ENCODE measurements at regions not wholly inside any gene's neighbourhood (a gene's known extent, or its start where the extent isn't known, plus 50 kb on each side); places are given as distances from the start of the nearest gene placed in this dataset.

- no peak for DNase-seq (ENCODE audit: low spot score)
- Histone ChIP-seq H3K9me3 (replicated peaks in 1 of 2; ENCODE audit: control insufficient read depth in 2 of 2, insufficient read depth in 1 of 2, low read depth in 1 of 2, low read length in 2 of 2) (peaks cover 0 to 2% of the 10 kb centered on the region in 2 donors), H4K91ac (ENCODE audit: low read depth, low read length, poor library complexity) (no peak overlapping the region), H3K9ac (ENCODE audit: low read depth, low read length, poor library complexity) (no peak overlapping the region), H3K27me3 (ENCODE audit: control insufficient read depth in 3 of 3, insufficient read depth in 3 of 3, low read depth in 1 of 3, low read length in 3 of 3) (no peaks in the 10 kb centered on the region), H2AFZ (ENCODE audit: low read length) (no peak overlapping the region), H3K27ac (replicated peaks; ENCODE audit: low read length) (no peak overlapping the region), H3K4me1 (ENCODE audit: control insufficient read depth in 2 of 2, insufficient read depth in 1 of 2, low read depth in 1 of 2, low read length in 2 of 2) (no peaks in the 10 kb centered on the region), H3K18ac (ENCODE audit: low read length) (no peak overlapping the region), H4K8ac (ENCODE audit: low read depth, low read length) (no peak overlapping the region), H2AK5ac (ENCODE audit: low read depth, low read length) (no peak overlapping the region), H2BK5ac (ENCODE audit: low read length) (no peak overlapping the region), H3K4ac (ENCODE audit: low read length) (no peak overlapping the region), H3K23ac (ENCODE audit: low read depth, low read length, poor library complexity) (no peak overlapping the region), H3K4me3 (ENCODE audit: low read length in 2 of 2) (no peak overlapping the region), H2BK15ac (ENCODE audit: low read length) (no peak overlapping the region), H2BK12ac (ENCODE audit: low read length) (no peak overlapping the region), H2BK120ac (ENCODE audit: low read depth, low read length) (no peak overlapping the region), H3K14ac (ENCODE audit: low read length) (no peak overlapping the region), H3K4me2 (ENCODE audit: insufficient read depth, low read length, poor library complexity, severe bottlenecking) (no peak overlapping the region), H3K36me3 (replicated peaks in 1 of 2; ENCODE audit: control insufficient read depth in 2 of 2, insufficient read depth in 2 of 2, low read length in 2 of 2) (no peaks in the 10 kb centered on the region), H3K79me1 (ENCODE audit: low read depth, low read length) (no peaks in the 10 kb centered on the region)
- WGBS, 2 donors (ENCODE audit: extremely low coverage in 2 of 2, insufficient read length in 2 of 2, insufficient replicate concordance in 1 of 2): no CpG with 5 or more reads among the region's 6 CpGs
Measured at GRCh38 chr20:50405915-50406609, 104.1 kb upstream of the PTPN1 start.

GRCh38 chr20:50406610-50407136, 103.5 kb upstream of the PTPN1 start:
- Histone ChIP-seq H3K14ac (ENCODE audit: low read length) (no peak overlapping the region), H2AK5ac (ENCODE audit: low read depth, low read length) (no peak overlapping the region), H3K79me1 (ENCODE audit: low read depth, low read length) (no peaks in the 10 kb centered on the region), H4K91ac (ENCODE audit: low read depth, low read length, poor library complexity) (no peak overlapping the region), H3K27me3 (ENCODE audit: control insufficient read depth in 3 of 3, insufficient read depth in 3 of 3, low read depth in 1 of 3, low read length in 3 of 3) (no peaks in the 10 kb centered on the region), H3K18ac (ENCODE audit: low read length) (no peak overlapping the region), H3K36me3 (replicated peaks in 1 of 2; ENCODE audit: control insufficient read depth in 2 of 2, insufficient read depth in 2 of 2, low read length in 2 of 2) (no peaks in the 10 kb centered on the region), H3K9me3 (replicated peaks in 1 of 2; ENCODE audit: control insufficient read depth in 2 of 2, insufficient read depth in 1 of 2, low read depth in 1 of 2, low read length in 2 of 2) (peaks cover 0 to 2% of the 10 kb centered on the region in 2 donors), H3K27ac (replicated peaks; ENCODE audit: low read length) (no peak overlapping the region), H2BK5ac (ENCODE audit: low read length) (no peak overlapping the region), H2BK15ac (ENCODE audit: low read length) (no peak overlapping the region), H2BK12ac (ENCODE audit: low read length) (no peak overlapping the region), H3K23ac (ENCODE audit: low read depth, low read length, poor library complexity) (no peak overlapping the region), H3K4me2 (ENCODE audit: insufficient read depth, low read length, poor library complexity, severe bottlenecking) (no peak overlapping the region), H3K4ac (ENCODE audit: low read length) (no peak overlapping the region), H3K4me3 (ENCODE audit: low read length in 2 of 2) (no peak overlapping the region), H2BK120ac (ENCODE audit: low read depth, low read length) (no peak overlapping the region), H4K8ac (ENCODE audit: low read depth, low read length) (no peak overlapping the region), H3K4me1 (ENCODE audit: control insufficient read depth in 2 of 2, insufficient read depth in 1 of 2, low read depth in 1 of 2, low read length in 2 of 2) (no peaks in the 10 kb centered on the region), H3K9ac (ENCODE audit: low read depth, low read length, poor library complexity) (no peak overlapping the region), H2AFZ (ENCODE audit: low read length) (no peak overlapping the region)
- no CpG with 5 or more reads among the region's 9 CpGs for WGBS, 2 donors (ENCODE audit: extremely low coverage in 2 of 2, insufficient read length in 2 of 2, insufficient replicate concordance in 1 of 2)
- no peak for DNase-seq (ENCODE audit: low spot score)

- WGBS, 2 donors (ENCODE audit: extremely low coverage in 2 of 2, insufficient read length in 2 of 2, insufficient replicate concordance in 1 of 2): no CpG with 5 or more reads among the region's 15 CpGs
- Histone ChIP-seq H2AFZ (ENCODE audit: low read length) (no peak overlapping the region), H4K8ac (ENCODE audit: low read depth, low read length) (no peak overlapping the region), H2BK15ac (ENCODE audit: low read length) (no peak overlapping the region), H3K9ac (ENCODE audit: low read depth, low read length, poor library complexity) (no peak overlapping the region), H3K9me3 (replicated peaks in 1 of 2; ENCODE audit: control insufficient read depth in 2 of 2, insufficient read depth in 1 of 2, low read depth in 1 of 2, low read length in 2 of 2) (peaks cover 0 to 2% of the 10 kb centered on the region in 2 donors), H3K4ac (ENCODE audit: low read length) (no peak overlapping the region), H3K23ac (ENCODE audit: low read depth, low read length, poor library complexity) (no peak overlapping the region), H2BK5ac (ENCODE audit: low read length) (no peak overlapping the region), H3K18ac (ENCODE audit: low read length) (no peak overlapping the region), H3K36me3 (replicated peaks in 1 of 2; ENCODE audit: control insufficient read depth in 2 of 2, insufficient read depth in 2 of 2, low read length in 2 of 2) (no peaks in the 10 kb centered on the region), H2BK120ac (ENCODE audit: low read depth, low read length) (no peak overlapping the region), H3K79me1 (ENCODE audit: low read depth, low read length) (no peaks in the 10 kb centered on the region), H3K4me3 (ENCODE audit: low read length in 2 of 2) (no peak overlapping the region), H3K4me1 (ENCODE audit: control insufficient read depth in 2 of 2, insufficient read depth in 1 of 2, low read depth in 1 of 2, low read length in 2 of 2) (peaks cover 0 to 4% of the 10 kb centered on the region in 2 donors), H3K27ac (replicated peaks; ENCODE audit: low read length) (peak overlapping the region; percentile 31), H2BK12ac (ENCODE audit: low read length) (no peak overlapping the region), H4K91ac (ENCODE audit: low read depth, low read length, poor library complexity) (no peak overlapping the region), H3K27me3 (ENCODE audit: control insufficient read depth in 3 of 3, insufficient read depth in 3 of 3, low read depth in 1 of 3, low read length in 3 of 3) (no peaks in the 10 kb centered on the region), H3K14ac (ENCODE audit: low read length) (no peak overlapping the region), H3K4me2 (ENCODE audit: insufficient read depth, low read length, poor library complexity, severe bottlenecking) (no peak overlapping the region), H2AK5ac (ENCODE audit: low read depth, low read length) (no peak overlapping the region)
- DNase-seq (ENCODE audit: low spot score): no peak
Measured at GRCh38 chr20:50408526-50409364, 101.4 kb upstream of the PTPN1 start.

- no peak overlapping the region for H3K4me3 ChIP-seq (ENCODE audit: low read length in 2 of 2)
- H2BK15ac ChIP-seq (ENCODE audit: low read length): no peak overlapping the region
- H3K18ac ChIP-seq (ENCODE audit: low read length): no peak overlapping the region
- no peak overlapping the region for H3K9ac ChIP-seq (ENCODE audit: low read depth, low read length, poor library complexity)
- H2AK5ac ChIP-seq (ENCODE audit: low read depth, low read length): no peak overlapping the region
- H3K14ac ChIP-seq (ENCODE audit: low read length): no peak overlapping the region
- no peaks in the 10 kb centered on the region for H3K36me3 ChIP-seq (replicated peaks in 1 of 2; ENCODE audit: control insufficient read depth in 2 of 2, insufficient read depth in 2 of 2, low read length in 2 of 2)
- H2BK5ac ChIP-seq (ENCODE audit: low read length): no peak overlapping the region
- no peak overlapping the region for H4K8ac ChIP-seq (ENCODE audit: low read depth, low read length)
- H3K4me1 ChIP-seq (ENCODE audit: control insufficient read depth in 2 of 2, insufficient read depth in 1 of 2, low read depth in 1 of 2, low read length in 2 of 2): peaks cover 0 to 4% of the 10 kb centered on the region in 2 donors
- no peak overlapping the region for H2AFZ ChIP-seq (ENCODE audit: low read length)
- no peak overlapping the region for H2BK120ac ChIP-seq (ENCODE audit: low read depth, low read length)
- no peak overlapping the region for H3K23ac ChIP-seq (ENCODE audit: low read depth, low read length, poor library complexity)
- WGBS, 2 donors (ENCODE audit: extremely low coverage in 2 of 2, insufficient read length in 2 of 2, insufficient replicate concordance in 1 of 2): no CpG with 5 or more reads among the region's 3 CpGs
- H4K91ac ChIP-seq (ENCODE audit: low read depth, low read length, poor library complexity): no peak overlapping the region
- H3K27ac ChIP-seq (replicated peaks; ENCODE audit: low read length): no peak overlapping the region
- H3K9me3 ChIP-seq (replicated peaks in 1 of 2; ENCODE audit: control insufficient read depth in 2 of 2, insufficient read depth in 1 of 2, low read depth in 1 of 2, low read length in 2 of 2): peaks cover 0 to 2% of the 10 kb centered on the region in 2 donors
- H2BK12ac ChIP-seq (ENCODE audit: low read length): no peak overlapping the region
- H3K4me2 ChIP-seq (ENCODE audit: insufficient read depth, low read length, poor library complexity, severe bottlenecking): no peak overlapping the region
- H3K4ac ChIP-seq (ENCODE audit: low read length): no peak overlapping the region
- H3K27me3 ChIP-seq (ENCODE audit: control insufficient read depth in 3 of 3, insufficient read depth in 3 of 3, low read depth in 1 of 3, low read length in 3 of 3): no peaks in the 10 kb centered on the region
- no peak for DNase-seq (ENCODE audit: low spot score)
- H3K79me1 ChIP-seq (ENCODE audit: low read depth, low read length): no peaks in the 10 kb centered on the region
Measured at GRCh38 chr20:50409495-50409894, 100.7 kb upstream of the PTPN1 start.

All from neuronal stem cell (in vitro differentiated cells).